SJCRH30 (cell line): ENCODE measurements at regions not wholly inside any gene's neighbourhood (a gene's known extent, or its start where the extent isn't known, plus 50 kb on each side); places are given as distances from the start of the nearest gene placed in this dataset.

Source experiments
- DNase-seq, 2 experiments: peaks; one replicate each; pipeline ENCODE4 v3.0.0-alpha.2; 2015 to 2020
- H3K27ac ChIP-seq: fragments of 250-450 bp; sonication (Bioruptor Pico); 2 replicates; pipeline ENCODE4 v1.5.1; 2020; ENCODE audit warnings: mild to moderate bottlenecking, moderate library complexity
- H3K27me3 ChIP-seq: fragments of 250-450 bp; sonication (Bioruptor Pico); 2 replicates; pipeline ENCODE4 v1.5.1; 2020; ENCODE audit warnings: mild to moderate bottlenecking, moderate library complexity
- H3K36me3 ChIP-seq: fragments of 250-450 bp; sonication (Bioruptor Pico); 2 replicates; pipeline ENCODE4 v1.5.1; 2020; ENCODE audit warnings: mild to moderate bottlenecking, moderate library complexity
- H3K4me1 ChIP-seq: fragments of 250-450 bp; sonication (Bioruptor Pico); 2 replicates; pipeline ENCODE4 v1.5.1; 2020; ENCODE audit warnings: mild to moderate bottlenecking, moderate library complexity
- H3K4me3 ChIP-seq: fragments of 250-450 bp; sonication (Bioruptor Pico); 2 replicates; pipeline ENCODE4 v1.5.1; 2020; ENCODE audit warnings: mild to moderate bottlenecking, moderate library complexity
- H3K9me3 ChIP-seq: fragments of 250-450 bp; sonication (Bioruptor Pico); replicated peaks from 2 replicates; pipeline ENCODE4 v1.5.1; 2020; ENCODE audit warnings: mild to moderate bottlenecking, moderate library complexity

GRCh38 chr21:23921670-23922418 lies 1685.4 kb downstream of the MRPL39 start:
- Histone ChIP-seq H3K27ac (no peak overlapping the region), H3K27me3 (no peaks in the 10 kb centered on the region), H3K4me1 (peaks cover 10% of the 10 kb centered on the region), H3K4me3 (no peak overlapping the region), H3K9me3 (no peaks in the 10 kb centered on the region), H3K36me3 (no peaks in the 10 kb centered on the region)
- no peak for DNase-seq

- no peak for DNase-seq
- no peaks in the 10 kb centered on the region for H3K4me1 ChIP-seq
- no peaks in the 10 kb centered on the region for H3K27me3 ChIP-seq
- H3K4me3 ChIP-seq: no peak overlapping the region
- no peaks in the 10 kb centered on the region for H3K36me3 ChIP-seq
- H3K27ac ChIP-seq: no peak overlapping the region
- no peaks in the 10 kb centered on the region for H3K9me3 ChIP-seq
Measured at GRCh38 chr21:23900727-23901126, 1706.6 kb downstream of the MRPL39 start.

DNA sequence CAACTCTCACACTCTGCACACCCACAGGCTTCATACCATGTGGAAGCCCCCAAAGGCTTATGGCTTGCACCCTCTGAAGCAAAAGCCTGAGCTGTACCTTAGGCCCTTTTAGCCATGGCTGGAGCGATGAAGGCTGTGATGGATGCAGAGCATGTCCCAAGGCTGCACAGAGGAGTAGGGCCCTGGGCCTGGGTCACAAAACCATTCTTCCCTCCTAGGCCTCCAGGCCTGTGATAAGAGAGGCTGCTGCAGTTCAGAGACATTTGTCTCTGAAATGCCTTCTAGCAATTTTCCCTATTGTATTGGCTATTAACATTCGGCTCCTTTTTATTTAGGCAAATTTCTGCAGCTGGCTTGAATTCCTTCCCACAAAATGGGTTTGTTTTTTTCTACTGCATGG lies 1707.7 kb downstream of the MRPL39 start:
- no peaks in the 10 kb centered on the region for H3K9me3 ChIP-seq
- DNase-seq: no peak
- H3K36me3 ChIP-seq: no peaks in the 10 kb centered on the region
- H3K4me3 ChIP-seq: no peak overlapping the region
- no peaks in the 10 kb centered on the region for H3K4me1 ChIP-seq
- no peak overlapping the region for H3K27ac ChIP-seq
- H3K27me3 ChIP-seq: no peaks in the 10 kb centered on the region

DNA sequence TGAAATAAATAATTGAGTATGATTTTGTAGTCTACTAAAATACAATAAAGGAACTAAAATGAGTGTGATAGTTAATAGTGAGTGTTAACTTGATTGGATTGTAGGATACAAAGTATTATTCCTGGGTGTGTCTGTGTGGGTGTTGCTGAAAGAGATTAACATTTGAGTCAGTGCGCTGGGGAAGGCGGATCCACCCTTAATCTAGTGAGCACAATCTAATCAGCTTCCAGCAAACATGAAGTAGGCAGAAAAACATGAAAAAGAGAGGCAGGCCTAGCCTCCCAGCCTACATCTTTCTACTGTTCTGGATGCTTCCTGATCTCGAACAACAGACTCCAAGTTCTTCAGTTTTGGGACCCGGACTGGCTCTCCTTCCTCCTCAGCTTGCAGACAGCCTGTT lies 1716.6 kb downstream of the MRPL39 start:
- Histone ChIP-seq H3K36me3 (no peaks in the 10 kb centered on the region), H3K27ac (no peak overlapping the region), H3K4me3 (no peak overlapping the region), H3K4me1 (no peaks in the 10 kb centered on the region), H3K27me3 (no peaks in the 10 kb centered on the region), H3K9me3 (no peaks in the 10 kb centered on the region)
- DNase-seq: no peak

GRCh38 chr21:23887725-23888306 lies 1719.5 kb downstream of the MRPL39 start:
- no peak overlapping the region for H3K27ac ChIP-seq
- H3K36me3 ChIP-seq: no peaks in the 10 kb centered on the region
- H3K4me1 ChIP-seq: no peaks in the 10 kb centered on the region
- H3K27me3 ChIP-seq: no peaks in the 10 kb centered on the region
- no peaks in the 10 kb centered on the region for H3K9me3 ChIP-seq
- no peak overlapping the region for H3K4me3 ChIP-seq
- DNase-seq: no peak

GRCh38 chr21:23886828-23887724 lies 1720.2 kb downstream of the MRPL39 start:
- Histone ChIP-seq H3K4me1 (no peaks in the 10 kb centered on the region), H3K36me3 (no peaks in the 10 kb centered on the region), H3K27ac (no peak overlapping the region), H3K9me3 (no peaks in the 10 kb centered on the region), H3K27me3 (no peaks in the 10 kb centered on the region), H3K4me3 (no peak overlapping the region)
- no peak for DNase-seq

DNA sequence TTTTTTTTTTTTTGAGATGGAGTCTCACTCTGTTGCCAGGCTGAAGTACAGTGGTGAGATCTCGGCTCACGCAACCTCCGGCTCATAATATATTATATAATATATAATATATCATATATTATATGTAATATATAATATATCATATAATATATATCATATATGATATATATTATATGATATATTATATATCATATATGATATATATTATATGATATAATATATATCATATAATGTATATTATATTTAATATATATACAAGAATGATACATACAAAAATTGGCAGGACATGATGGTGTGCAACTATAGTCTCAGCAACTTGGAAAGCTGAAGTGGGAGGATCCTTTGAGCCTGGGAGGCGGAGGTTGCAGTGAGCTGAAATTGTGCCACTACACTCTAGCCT lies 1725.5 kb downstream of the MRPL39 start:
- Histone ChIP-seq H3K4me3 (no peak overlapping the region), H3K36me3 (no peaks in the 10 kb centered on the region), H3K27ac (no peak overlapping the region), H3K9me3 (no peaks in the 10 kb centered on the region), H3K27me3 (no peaks in the 10 kb centered on the region), H3K4me1 (no peaks in the 10 kb centered on the region)
- no peak for DNase-seq

DNA sequence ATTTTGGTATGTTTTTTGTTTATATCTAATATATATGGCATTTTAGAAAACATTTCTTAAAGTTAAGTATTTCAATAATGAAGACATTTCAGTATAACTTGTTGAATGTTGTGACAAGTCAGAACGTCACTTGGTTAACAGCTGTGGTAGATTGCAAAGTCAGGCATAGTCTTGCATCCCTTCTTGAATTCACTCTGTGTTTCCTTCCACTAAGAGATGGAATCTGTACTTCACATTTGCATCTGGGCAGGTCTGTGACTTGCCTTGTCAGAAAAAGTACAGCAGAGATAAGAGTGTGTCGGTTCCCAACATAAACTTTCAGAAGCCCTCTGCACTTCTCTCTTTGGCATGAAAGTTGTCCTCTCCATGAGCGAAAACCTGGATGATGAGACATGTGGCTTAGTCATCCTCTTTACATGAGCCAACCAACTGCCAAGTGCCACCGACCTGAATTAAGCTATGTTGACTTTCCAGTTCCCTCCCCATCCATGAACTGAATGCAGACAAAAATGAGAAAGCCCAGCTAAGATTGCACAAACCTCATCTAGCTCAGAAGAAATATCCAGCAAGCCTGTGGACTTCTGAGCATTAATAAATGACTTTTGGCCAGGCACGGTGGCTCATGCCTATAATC lies 1730.2 kb downstream of the MRPL39 start:
- Histone ChIP-seq H3K4me1 (no peaks in the 10 kb centered on the region), H3K36me3 (no peaks in the 10 kb centered on the region), H3K4me3 (no peak overlapping the region), H3K9me3 (no peaks in the 10 kb centered on the region), H3K27me3 (no peaks in the 10 kb centered on the region), H3K27ac (no peak overlapping the region)
- DNase-seq: no peak

DNA sequence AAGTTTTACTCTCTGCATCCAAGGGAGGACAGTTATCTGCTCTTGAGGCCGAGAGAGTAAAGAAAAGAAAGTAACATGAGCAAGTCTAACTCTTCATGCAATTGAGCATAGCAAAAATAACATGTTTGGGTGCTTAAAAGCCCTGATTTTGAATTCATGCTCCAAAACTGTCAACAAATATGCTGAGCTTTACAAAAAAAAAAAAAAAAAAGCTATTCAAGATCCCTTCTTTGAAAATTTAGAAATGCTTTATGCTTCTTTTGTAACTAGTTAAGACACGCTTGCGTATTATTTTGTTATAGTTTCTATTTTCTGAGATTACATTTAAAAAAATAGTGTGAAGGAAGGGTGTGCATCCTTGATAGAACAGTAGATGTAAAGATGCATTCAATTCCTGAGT lies 1733.0 kb downstream of the MRPL39 start:
- no peak for DNase-seq
- H3K36me3 ChIP-seq: no peaks in the 10 kb centered on the region
- H3K27me3 ChIP-seq: no peaks in the 10 kb centered on the region
- H3K9me3 ChIP-seq: no peaks in the 10 kb centered on the region
- H3K4me3 ChIP-seq: no peak overlapping the region
- H3K27ac ChIP-seq: no peak overlapping the region
- no peaks in the 10 kb centered on the region for H3K4me1 ChIP-seq

DNA sequence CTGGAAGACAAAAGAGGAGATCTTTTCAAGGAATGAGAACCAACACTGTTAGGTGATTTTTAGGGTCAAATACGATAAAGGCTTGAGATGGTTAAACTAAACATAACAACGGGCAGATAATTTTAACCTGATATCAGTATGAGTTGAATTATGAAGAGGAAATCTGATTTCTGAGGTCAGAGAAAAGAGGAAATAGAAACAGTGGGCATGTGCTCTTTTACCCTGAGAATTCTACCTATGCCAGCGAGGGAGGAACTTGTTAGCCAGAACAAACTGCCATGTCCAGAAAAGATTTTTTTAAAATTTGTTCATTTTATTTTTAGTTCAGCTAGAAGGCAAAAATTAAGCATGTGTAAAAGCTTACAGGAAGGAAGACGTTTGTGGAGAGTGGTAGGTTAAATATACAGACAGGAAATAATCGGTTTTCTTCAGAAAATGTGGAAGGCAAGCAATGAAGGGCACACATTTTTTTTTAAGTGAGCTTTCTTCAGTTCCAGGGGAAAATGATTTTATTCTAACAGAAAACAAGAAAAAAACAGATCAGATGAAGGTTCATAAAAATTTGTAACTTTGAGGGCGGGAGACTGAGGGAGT lies 1745.3 kb downstream of the MRPL39 start:
- Histone ChIP-seq H3K36me3 (no peaks in the 10 kb centered on the region), H3K27ac (no peak overlapping the region), H3K4me1 (no peaks in the 10 kb centered on the region), H3K27me3 (no peaks in the 10 kb centered on the region), H3K4me3 (no peak overlapping the region), H3K9me3 (no peaks in the 10 kb centered on the region)
- no peak for DNase-seq

DNA sequence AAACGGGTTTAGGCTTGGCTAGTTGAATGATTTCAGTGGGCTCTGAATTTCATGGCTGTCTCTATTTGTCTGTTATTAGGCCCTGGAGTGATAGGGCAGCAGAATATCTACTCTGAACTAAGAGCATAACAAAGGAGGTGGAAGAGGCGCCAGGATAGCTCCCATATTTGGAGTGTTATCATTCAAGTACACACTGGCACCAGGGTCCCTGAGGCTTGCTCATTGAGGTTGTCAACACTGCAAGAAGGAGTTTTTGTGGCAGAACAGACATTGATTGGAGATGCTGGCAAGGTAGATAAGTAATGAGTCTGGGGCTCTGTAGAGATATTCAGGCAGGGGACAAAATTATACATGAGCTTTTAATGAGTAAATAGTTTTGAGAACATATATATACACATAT lies 1748.4 kb downstream of the MRPL39 start:
- DNase-seq: no peak
- Histone ChIP-seq H3K4me1 (no peaks in the 10 kb centered on the region), H3K9me3 (no peaks in the 10 kb centered on the region), H3K27ac (no peak overlapping the region), H3K27me3 (no peaks in the 10 kb centered on the region), H3K36me3 (no peaks in the 10 kb centered on the region), H3K4me3 (no peak overlapping the region)

GRCh38 chr21:23853796-23854379 lies 1753.4 kb downstream of the MRPL39 start:
- Histone ChIP-seq H3K27ac (no peak overlapping the region), H3K27me3 (no peaks in the 10 kb centered on the region), H3K36me3 (no peaks in the 10 kb centered on the region), H3K4me3 (no peak overlapping the region), H3K9me3 (no peaks in the 10 kb centered on the region), H3K4me1 (no peaks in the 10 kb centered on the region)
- DNase-seq: peak in 1 of 2 experiments; percentile 51

DNA sequence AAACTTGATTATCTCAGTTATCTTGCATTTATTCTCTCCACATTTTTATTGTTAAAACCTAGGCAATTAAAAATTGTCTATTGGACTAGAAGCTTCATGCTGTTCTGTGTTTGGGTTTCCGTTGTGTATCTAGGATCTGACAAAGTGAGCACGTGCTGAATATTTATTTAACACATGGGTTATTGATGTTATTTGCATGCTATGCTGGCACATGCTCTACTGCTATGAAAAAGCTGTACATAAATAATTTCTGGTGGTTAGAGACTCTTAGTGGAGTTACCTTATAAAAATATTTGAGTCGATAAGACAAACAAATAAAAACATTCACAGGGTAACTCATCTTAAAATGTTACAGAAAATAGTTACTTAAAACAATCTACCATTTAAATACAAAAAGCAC lies 1769.7 kb downstream of the MRPL39 start:
- DNase-seq: no peak
- H3K4me1 ChIP-seq: no peaks in the 10 kb centered on the region

DNA sequence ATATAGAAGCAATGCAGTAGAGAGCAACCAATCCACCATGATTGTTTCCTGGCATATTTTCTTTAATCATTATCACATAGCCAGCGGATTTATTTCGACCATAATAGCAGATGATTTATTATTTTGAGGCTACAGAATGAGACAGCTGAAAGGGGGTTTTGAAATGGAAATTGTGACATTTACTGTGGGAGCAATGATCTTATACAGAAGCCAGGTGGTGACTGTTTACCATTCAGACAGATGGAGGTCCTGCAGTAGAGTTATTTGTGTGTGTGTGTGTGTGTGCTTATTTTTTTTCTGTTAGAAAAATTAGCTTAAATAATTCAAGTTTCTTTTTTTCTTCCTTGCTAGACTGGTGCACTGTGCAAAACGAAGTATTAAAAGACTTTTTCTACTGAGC lies 1784.5 kb downstream of the MRPL39 start:
- DNase-seq: no peak
- Histone ChIP-seq H3K36me3 (no peaks in the 10 kb centered on the region), H3K9me3 (no peaks in the 10 kb centered on the region), H3K27me3 (no peaks in the 10 kb centered on the region), H3K4me1 (no peaks in the 10 kb centered on the region), H3K27ac (no peak overlapping the region), H3K4me3 (no peak overlapping the region)

More for the DNA sequence above, 1769.7 kb downstream of the MRPL39 start:
- H3K36me3 ChIP-seq: no peaks in the 10 kb centered on the region
- H3K9me3 ChIP-seq: no peaks in the 10 kb centered on the region
- H3K27ac ChIP-seq: no peak overlapping the region
- no peaks in the 10 kb centered on the region for H3K27me3 ChIP-seq
- H3K4me3 ChIP-seq: no peak overlapping the region
